Stomach smooth muscle (tissue), 2 donors: ENCODE measurements at regions not wholly inside any gene's neighbourhood (a gene's known extent, or its start where the extent isn't known, plus 50 kb on each side); places are given as distances from the start of the nearest gene placed in this dataset.

Experiments used
- H3K27ac ChIP-seq: one replicate; pipeline ENCODE4 v1.7.0; 2013; ENCODE audit warnings: mild to moderate bottlenecking, low read length, inconsistent platforms
- H3K27me3 ChIP-seq, 2 donors: one replicate each; pipeline ENCODE4 v1.7.0; 2013; ENCODE audit warnings: low read length in 2 of 2; ENCODE audit not compliant: insufficient read depth in 2 of 2, control insufficient read depth in 1 of 2
- H3K36me3 ChIP-seq, 2 donors: one replicate each; pipeline ENCODE4 v1.7.0; 2013; ENCODE audit warnings: low read length in 2 of 2; ENCODE audit not compliant: control insufficient read depth in 2 of 2, insufficient read depth in 2 of 2
- H3K4me1 ChIP-seq: one replicate; pipeline ENCODE4 v1.7.0; 2013; ENCODE audit warnings: low read length; ENCODE audit not compliant: control insufficient read depth, insufficient read depth
- H3K4me3 ChIP-seq, 2 donors: one replicate each; pipeline ENCODE4 v1.7.0; 2013; ENCODE audit warnings: low read length in 2 of 2
- H3K9ac ChIP-seq, 2 donors: one replicate each; pipeline ENCODE4 v1.7.0; 2013; ENCODE audit warnings: low read length in 2 of 2, mild to moderate bottlenecking in 1 of 2
- H3K9me3 ChIP-seq, 2 donors: one replicate each; pipeline ENCODE4 v1.7.0; 2013; ENCODE audit warnings: low read length in 2 of 2; ENCODE audit not compliant: control insufficient read depth in 2 of 2
- donor health status: healthy.
- donor health status: Pancreatic carcinoma.

- Histone ChIP-seq H3K9ac (no peak overlapping the region), H3K27ac (no peak overlapping the region), H3K36me3 (no peaks in the 10 kb centered on the region), H3K27me3 (no peaks in the 10 kb centered on the region), H3K4me1 (peaks cover 6% of the 10 kb centered on the region), H3K9me3 (no peaks in the 10 kb centered on the region), H3K4me3 (no peak overlapping the region)
Measured at GRCh38 chr20:58162986-58163385, 65.5 kb downstream of the ANKRD60 start.

GRCh38 chr20:58161192-58161591, 67.3 kb downstream of the ANKRD60 start:
- Histone ChIP-seq H3K9me3 (no peaks in the 10 kb centered on the region), H3K27me3 (no peaks in the 10 kb centered on the region), H3K36me3 (no peaks in the 10 kb centered on the region), H3K9ac (no peak overlapping the region), H3K4me1 (peaks cover 6% of the 10 kb centered on the region), H3K27ac (no peak overlapping the region), H3K4me3 (no peak overlapping the region)

GRCh38 chr20:58160451-58161061, 67.9 kb downstream of the ANKRD60 start:
- no peak overlapping the region for H3K27ac ChIP-seq

GRCh38 chr20:58155148-58155925, 73.1 kb downstream of the ANKRD60 start:
- Histone ChIP-seq H3K9ac (no peak overlapping the region), H3K27ac (no peak overlapping the region), H3K36me3 (no peaks in the 10 kb centered on the region), H3K4me3 (no peak overlapping the region), H3K9me3 (no peaks in the 10 kb centered on the region), H3K4me1 (no peaks in the 10 kb centered on the region), H3K27me3 (peaks cover 13% of the 10 kb centered on the region in 2 donors)

More at GRCh38 chr20:58160451-58161061, 67.9 kb downstream of the ANKRD60 start:
- Histone ChIP-seq H3K4me3 (no peak overlapping the region), H3K36me3 (no peaks in the 10 kb centered on the region), H3K4me1 (peaks cover 6% of the 10 kb centered on the region), H3K27me3 (no peaks in the 10 kb centered on the region), H3K9me3 (no peaks in the 10 kb centered on the region), H3K9ac (no peak overlapping the region)

GRCh38 chr20:58154113-58154512, 74.3 kb downstream of the ANKRD60 start:
- no peaks in the 10 kb centered on the region for H3K9me3 ChIP-seq
- H3K4me1 ChIP-seq = no peaks in the 10 kb centered on the region
- H3K27me3 ChIP-seq = peaks cover 15 to 18% of the 10 kb centered on the region in 2 donors
- H3K36me3 ChIP-seq = no peaks in the 10 kb centered on the region
- H3K27ac ChIP-seq = no peak overlapping the region
- H3K4me3 ChIP-seq = no peak overlapping the region
- H3K9ac ChIP-seq = no peak overlapping the region

GRCh38 chr20:58153121-58153520, 75.3 kb downstream of the ANKRD60 start:
- peaks cover 18 to 19% of the 10 kb centered on the region in 2 donors for H3K27me3 ChIP-seq
- H3K9ac ChIP-seq = no peak overlapping the region

GRCh38 chr20:58150772-58151171, 77.7 kb downstream of the ANKRD60 start:
- H3K4me3 ChIP-seq = no peak overlapping the region
- peaks cover 18 to 19% of the 10 kb centered on the region in 2 donors for H3K27me3 ChIP-seq
- no peak overlapping the region for H3K9ac ChIP-seq
- no peaks in the 10 kb centered on the region for H3K36me3 ChIP-seq
- H3K4me1 ChIP-seq = no peaks in the 10 kb centered on the region
- peaks cover 0 to 4% of the 10 kb centered on the region in 2 donors for H3K9me3 ChIP-seq
- H3K27ac ChIP-seq = no peak overlapping the region

More at GRCh38 chr20:58153121-58153520, 75.3 kb downstream of the ANKRD60 start:
- Histone ChIP-seq H3K4me1 (no peaks in the 10 kb centered on the region), H3K4me3 (no peak overlapping the region), H3K9me3 (no peaks in the 10 kb centered on the region), H3K36me3 (no peaks in the 10 kb centered on the region), H3K27ac (no peak overlapping the region)

GRCh38 chr20:58149437-58150091, 78.9 kb downstream of the ANKRD60 start:
- Histone ChIP-seq H3K4me3 (no peak overlapping the region), H3K9ac (no peak overlapping the region), H3K36me3 (no peaks in the 10 kb centered on the region), H3K27me3 (peaks cover 16 to 19% of the 10 kb centered on the region in 2 donors), H3K4me1 (no peaks in the 10 kb centered on the region), H3K9me3 (peaks cover under 1 to 4% of the 10 kb centered on the region in 2 donors), H3K27ac (no peak overlapping the region)

- Histone ChIP-seq H3K36me3 (no peaks in the 10 kb centered on the region), H3K4me3 (no peak overlapping the region), H3K27me3 (peaks cover 16 to 19% of the 10 kb centered on the region in 2 donors), H3K9me3 (peaks cover 3 to 4% of the 10 kb centered on the region in 2 donors), H3K9ac (no peak overlapping the region), H3K27ac (no peak overlapping the region), H3K4me1 (no peaks in the 10 kb centered on the region)
Measured at GRCh38 chr20:58148891-58149290, 79.6 kb downstream of the ANKRD60 start.

- H3K4me3 ChIP-seq = no peak overlapping the region
- no peaks in the 10 kb centered on the region for H3K36me3 ChIP-seq
- no peak overlapping the region for H3K27ac ChIP-seq
- peaks cover 13 to 15% of the 10 kb centered on the region in 2 donors for H3K27me3 ChIP-seq
- H3K4me1 ChIP-seq = no peaks in the 10 kb centered on the region
- peaks cover 3 to 4% of the 10 kb centered on the region in 2 donors for H3K9me3 ChIP-seq
- no peak overlapping the region for H3K9ac ChIP-seq
Measured at GRCh38 chr20:58147628-58148370, 80.7 kb downstream of the ANKRD60 start.
